ENCODE measurements at regions not wholly inside any gene's neighbourhood (a gene's known extent, or its start where the extent isn't known, plus 50 kb on each side); places are given as distances from the start of the nearest gene placed in this dataset.
A peak's percentile ranks its signal among the peaks of the same experiment; 100 is the strongest.

GRCh38 chr10:90378524-90379076 lies 479.2 kb downstream of the HTR7 start:
- H3K4me1 ChIP-seq (ENCODE audit: insufficient read depth, low read length) = peaks cover 14% of the 10 kb centered on the region
- H3K27me3 ChIP-seq (ENCODE audit: low read length) = no peaks in the 10 kb centered on the region
- peak; percentile 85 for ATAC-seq
- H3K9me2 ChIP-seq (replicated peaks; ENCODE audit: low read length) = no peaks in the 10 kb centered on the region
- CTCF ChIA-PET = no interaction called here
- no peak overlapping the region for H2AFZ ChIP-seq (ENCODE audit: low read length)
- H3K27ac ChIP-seq (ENCODE audit: low read length) = peak overlapping the region; percentile 60
- no peaks in the 10 kb centered on the region for H3K79me2 ChIP-seq (ENCODE audit: low read length)
- H4K20me1 ChIP-seq (ENCODE audit: low read length) = no peaks in the 10 kb centered on the region
- H3K36me3 ChIP-seq (ENCODE audit: low read depth, low read length) = no peaks in the 10 kb centered on the region
- H3F3A ChIP-seq (ENCODE audit: low read length, unreplicated experiment) = no peaks in the 10 kb centered on the region
- H3K4me3 ChIP-seq (ENCODE audit: low read length) = no peak overlapping the region
- H3K9me3 ChIP-seq (ENCODE audit: low read length) = no peaks in the 10 kb centered on the region
- DNase-seq = peak; percentile 73
- peak overlapping the region; percentile 27 for H3K4me2 ChIP-seq (ENCODE audit: low read length)
- no peak for TF ChIP-seq CTCF (conservative IDR thresholded peaks at IDR 0.05; ENCODE audit: low read depth, low read length)
- no peak for TF ChIP-seq EZH2phosphoT487 (IDR thresholded peaks at IDR 0.05; ENCODE audit: borderline replicate concordance, low read length)
- no peak for TF ChIP-seq EZH2 (IDR thresholded peaks at IDR 0.05; ENCODE audit: low read length, unreplicated experiment)
- no peak overlapping the region for H3K9ac ChIP-seq (ENCODE audit: low read length)
- BruUV-seq (replicated peaks) = no TSS peak
- intact Hi-C loops (cut with micrococcal nuclease) = no loop called here
- POLR2A ChIA-PET (ENCODE audit: unreplicated experiment) = no interaction called here

- H3K79me2 ChIP-seq (ENCODE audit: low read length) = no peaks in the 10 kb centered on the region
- H4K20me1 ChIP-seq (ENCODE audit: low read length) = no peaks in the 10 kb centered on the region
- TF ChIP-seq EZH2 (IDR thresholded peaks at IDR 0.05; ENCODE audit: low read length, unreplicated experiment) (no peak), EZH2phosphoT487 (IDR thresholded peaks at IDR 0.05; ENCODE audit: borderline replicate concordance, low read length) (no peak), CTCF (conservative IDR thresholded peaks at IDR 0.05; ENCODE audit: low read depth, low read length) (no peak)
- no peak overlapping the region for H3K27ac ChIP-seq (ENCODE audit: low read length)
- ChIA-PET CTCF (no interaction called here), POLR2A (ENCODE audit: unreplicated experiment) (no interaction called here)
- H3K9ac ChIP-seq (ENCODE audit: low read length) = no peak overlapping the region
- DNase-seq = no peak
- no peak for ATAC-seq
- no peaks in the 10 kb centered on the region for H3K9me3 ChIP-seq (ENCODE audit: low read length)
- H3K9me2 ChIP-seq (replicated peaks; ENCODE audit: low read length) = no peaks in the 10 kb centered on the region
- peaks cover 14% of the 10 kb centered on the region for H3K4me1 ChIP-seq (ENCODE audit: insufficient read depth, low read length)
- H3K27me3 ChIP-seq (ENCODE audit: low read length) = no peaks in the 10 kb centered on the region
- no peak overlapping the region for H3K4me2 ChIP-seq (ENCODE audit: low read length)
- intact Hi-C loops (cut with micrococcal nuclease) = no loop called here
- BruUV-seq (replicated peaks) = no TSS peak
- H3F3A ChIP-seq (ENCODE audit: low read length, unreplicated experiment) = no peaks in the 10 kb centered on the region
- no peak overlapping the region for H3K4me3 ChIP-seq (ENCODE audit: low read length)
- no peaks in the 10 kb centered on the region for H3K36me3 ChIP-seq (ENCODE audit: low read depth, low read length)
- H2AFZ ChIP-seq (ENCODE audit: low read length) = no peak overlapping the region
Observed at GRCh38 chr10:90381468-90381867, 476.4 kb downstream of the HTR7 start.

- H3K4me2 ChIP-seq (ENCODE audit: low read length) = no peak overlapping the region
- H3K27ac ChIP-seq (ENCODE audit: low read length) = no peak overlapping the region
- H3K4me3 ChIP-seq (ENCODE audit: low read length) = no peak overlapping the region
- H3F3A ChIP-seq (ENCODE audit: low read length, unreplicated experiment) = no peaks in the 10 kb centered on the region
- POLR2A ChIA-PET (ENCODE audit: unreplicated experiment) = no interaction called here
- no TSS peak for BruUV-seq (replicated peaks)
- no peaks in the 10 kb centered on the region for H3K9me2 ChIP-seq (replicated peaks; ENCODE audit: low read length)
- intact Hi-C loops (cut with micrococcal nuclease) = no loop called here
- no peak for ATAC-seq
- no peaks in the 10 kb centered on the region for H3K9me3 ChIP-seq (ENCODE audit: low read length)
- H3K27me3 ChIP-seq (ENCODE audit: low read length) = no peaks in the 10 kb centered on the region
- CTCF ChIA-PET = no interaction called here
- no peak overlapping the region for H2AFZ ChIP-seq (ENCODE audit: low read length)
- H3K79me2 ChIP-seq (ENCODE audit: low read length) = no peaks in the 10 kb centered on the region
- H3K4me1 ChIP-seq (ENCODE audit: insufficient read depth, low read length) = no peaks in the 10 kb centered on the region
- no peaks in the 10 kb centered on the region for H3K36me3 ChIP-seq (ENCODE audit: low read depth, low read length)
- no peaks in the 10 kb centered on the region for H4K20me1 ChIP-seq (ENCODE audit: low read length)
- no peak overlapping the region for H3K9ac ChIP-seq (ENCODE audit: low read length)
- no peak for TF ChIP-seq EZH2 (IDR thresholded peaks at IDR 0.05; ENCODE audit: low read length, unreplicated experiment)
- no peak for TF ChIP-seq EZH2phosphoT487 (IDR thresholded peaks at IDR 0.05; ENCODE audit: borderline replicate concordance, low read length)
- no peak for TF ChIP-seq CTCF (conservative IDR thresholded peaks at IDR 0.05; ENCODE audit: low read depth, low read length)
- DNase-seq = no peak
Observed at GRCh38 chr10:90389876-90390275, 468.0 kb downstream of the HTR7 start.
